Kidney glomerular epithelial cell (primary cell): ENCODE measurements at regions not wholly inside any gene's neighbourhood (a gene's known extent, or its start where the extent isn't known, plus 50 kb on each side); places are given as distances from the start of the nearest gene placed in this dataset.
"Not testable (repeated sequence)": the region's sequence is repeated elsewhere in the genome, so short reads cannot be mapped to it uniquely, and the experiment has no call there.

ENCODE experiments used
- DNase-seq: peaks from one replicate; lab custom pipeline; 2025; lab: John Stamatoyannopoulos, UW

GRCh38 chr3:74415731-74416130 is 198.7 kb downstream of the CNTN3 start:
- no peak for DNase-seq

- DNase-seq, result no peak
Observed at GRCh38 chr3:74413547-74414241, 200.8 kb downstream of the CNTN3 start.

- DNase-seq, result no peak
Observed at GRCh38 chr3:74410276-74410941, 204.1 kb downstream of the CNTN3 start.

- no peak for DNase-seq
Observed at GRCh38 chr3:74409066-74409465, 205.4 kb downstream of the CNTN3 start.

- DNase-seq, result no peak
Observed at GRCh38 chr3:74403307-74403706, 211.2 kb downstream of the CNTN3 start.

GRCh38 chr3:74402821-74403220 is 211.6 kb downstream of the CNTN3 start:
- no peak for DNase-seq

- no peak for DNase-seq
Observed at GRCh38 chr3:74393426-74393825, 221.0 kb downstream of the CNTN3 start.

- DNase-seq, result no peak
Observed at GRCh38 chr3:74390121-74390877, 224.2 kb downstream of the CNTN3 start.

GRCh38 chr3:74387111-74387735 is 227.2 kb downstream of the CNTN3 start:
- DNase-seq, result no peak

- no peak for DNase-seq
Observed at GRCh38 chr3:74384159-74384558, 230.3 kb downstream of the CNTN3 start.

GRCh38 chr3:74377669-74378068 is 236.8 kb downstream of the CNTN3 start:
- DNase-seq, result no peak

GRCh38 chr3:74376323-74376722 is 238.1 kb downstream of the CNTN3 start:
- not testable (repeated sequence) for DNase-seq

- DNase-seq, result no peak
Observed at GRCh38 chr3:74375653-74376052, 238.8 kb downstream of the CNTN3 start.

- DNase-seq, result no peak
Observed at GRCh38 chr3:74372743-74373142, 241.7 kb downstream of the CNTN3 start.

- no peak for DNase-seq
Observed at GRCh38 chr3:74370342-74370741, 244.1 kb downstream of the CNTN3 start.

- no peak for DNase-seq
Observed at GRCh38 chr3:74366331-74366730, 248.1 kb downstream of the CNTN3 start.

- no peak for DNase-seq
Observed at GRCh38 chr3:74363346-74363745, 251.1 kb downstream of the CNTN3 start.

- DNase-seq, result no peak
Observed at GRCh38 chr3:74360406-74360805, 254.1 kb downstream of the CNTN3 start.

GRCh38 chr3:74357881-74358280 is 256.6 kb downstream of the CNTN3 start:
- no peak for DNase-seq

GRCh38 chr3:74353039-74353438 is 261.4 kb downstream of the CNTN3 start:
- DNase-seq, result no peak

GRCh38 chr3:74352166-74352565 is 262.3 kb downstream of the CNTN3 start:
- no peak for DNase-seq

GRCh38 chr3:74351213-74351612 is 263.2 kb downstream of the CNTN3 start:
- no peak for DNase-seq

GRCh38 chr3:74349015-74349414 is 265.4 kb downstream of the CNTN3 start:
- DNase-seq, result no peak
